ENCODE measurements at regions not wholly inside any gene's neighbourhood (a gene's known extent, or its start where the extent isn't known, plus 50 kb on each side); places are given as distances from the start of the nearest gene placed in this dataset.

GRCh38 chr12:92261071-92261470, 115.4 kb upstream of the BTG1 start:
- Mint-ChIP-seq H3K27ac (no peak overlapping the region), H3K36me3 (ENCODE audit: low read depth) (no peaks in the 10 kb centered on the region), H3K27me3 (ENCODE audit: insufficient read depth, low read depth, poor library complexity) (no peaks in the 10 kb centered on the region), H3K9me3 (no peaks in the 10 kb centered on the region), H3K4me3 (no peak overlapping the region), H3K4me1 (peaks cover 9% of the 10 kb centered on the region)
- H3K4me2 ChIP-seq = no peak overlapping the region
- no peak overlapping the region for H3K4me3 ChIP-seq
- H4K20me1 ChIP-seq (replicated peaks; ENCODE audit: insufficient read depth) = no peaks in the 10 kb centered on the region
- no peaks in the 10 kb centered on the region for H3F3A ChIP-seq (replicated peaks; ENCODE audit: low read depth)
- no peaks in the 10 kb centered on the region for H3K4me1 ChIP-seq (ENCODE audit: insufficient read depth)
- H3K79me2 ChIP-seq (replicated peaks; ENCODE audit: insufficient read depth) = no peaks in the 10 kb centered on the region
- no peak overlapping the region for H2AFZ ChIP-seq
- no peak for DNase-seq (ENCODE audit: low spot score)
- no peak for ATAC-seq
- H3K9me2 ChIP-seq (ENCODE audit: insufficient read depth) = no peaks in the 10 kb centered on the region
- no peaks in the 10 kb centered on the region for H3K36me3 ChIP-seq (ENCODE audit: insufficient read depth)
- no peak overlapping the region for H3K27ac ChIP-seq (ENCODE audit: low read depth)
- TF ChIP-seq ETS1 (IDR thresholded peaks at IDR 0.05) (no peak), ZNF462 (CRISPR knock-in tag; IDR thresholded peaks at IDR 0.05) (no peak), ZNF331 (CRISPR knock-in tag; IDR thresholded peaks at IDR 0.05; ENCODE audit: low read depth) (no peak), POLR2AphosphoS5 (IDR thresholded peaks at IDR 0.05; ENCODE audit: low read depth) (no peak), JUNB (IDR thresholded peaks at IDR 0.05; ENCODE audit: unreplicated experiment) (no peak), ZNF114 (CRISPR knock-in tag; IDR thresholded peaks at IDR 0.05) (no peak), STAT1 (IDR thresholded peaks at IDR 0.05; ENCODE audit: unreplicated experiment) (no peak), EZH2 (IDR thresholded peaks at IDR 0.05; ENCODE audit: low read depth, unreplicated experiment) (no peak), CREB1 (CRISPR knock-in tag; IDR thresholded peaks at IDR 0.05; ENCODE audit: low read depth) (no peak), CTCF (conservative IDR thresholded peaks at IDR 0.05; ENCODE audit: low read depth in 2 of 2) (no peak), REST (IDR thresholded peaks at IDR 0.05; ENCODE audit: unreplicated experiment) (no peak), NANOG (IDR thresholded peaks at IDR 0.05; ENCODE audit: borderline replicate concordance) (no peak), EZH2phosphoT487 (IDR thresholded peaks at IDR 0.05; ENCODE audit: unreplicated experiment) (no peak)
- no peaks in the 10 kb centered on the region for H3K27me3 ChIP-seq (ENCODE audit: insufficient read depth)

Measured in GM23338 (cell line).